ENCODE measurements at regions not wholly inside any gene's neighbourhood (a gene's known extent, or its start where the extent isn't known, plus 50 kb on each side); places are given as distances from the start of the nearest gene placed in this dataset.

DNA sequence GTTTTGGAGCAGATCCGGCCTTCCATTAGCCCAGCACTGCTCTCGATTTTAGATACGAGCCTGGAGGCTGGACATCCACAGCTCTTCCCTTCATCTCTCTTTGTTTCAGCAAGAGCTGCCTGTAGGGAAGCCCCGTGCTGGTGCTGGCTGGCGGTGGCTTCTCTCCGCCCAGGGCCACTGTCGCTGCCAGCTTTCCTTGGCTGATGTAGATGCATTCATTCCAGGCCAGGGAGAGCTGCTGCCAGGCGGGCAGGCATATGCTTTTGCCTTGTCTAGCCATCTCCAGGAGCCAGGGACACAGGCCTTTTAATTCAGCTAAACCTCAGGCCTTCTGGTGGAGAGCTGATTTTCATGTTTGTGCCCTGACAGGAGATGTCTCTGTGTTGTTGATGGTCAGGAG is 409.3 kb upstream of the CLINT1 start:
- 86 to 90% methylated on average over 5 to 7 of the region's 8 CpGs for WGBS, 2 donors
- DNase-seq, result no peak
- intact Hi-C loops (cut with DNase I), result no loop called here

DNA sequence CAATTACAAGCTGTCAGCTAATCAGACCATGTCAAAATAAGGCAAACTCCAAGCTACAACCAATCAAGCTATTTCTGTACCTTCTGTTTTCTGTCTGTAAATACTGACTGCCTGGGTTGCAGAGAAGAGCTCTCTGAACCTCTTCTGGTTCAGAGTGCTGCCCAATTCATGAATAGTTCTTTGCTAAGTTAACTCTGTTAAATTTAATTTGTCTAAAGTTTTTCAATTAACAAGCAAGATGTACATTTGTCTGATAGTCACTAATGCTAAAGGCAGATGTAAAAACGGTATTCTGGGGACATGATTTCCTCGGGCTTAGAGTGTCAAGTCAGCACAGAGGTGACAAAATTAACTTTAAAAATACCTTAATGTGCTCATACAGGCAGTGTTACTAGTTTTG is 408.3 kb upstream of the CLINT1 start:
- DNase-seq, result no peak
- WGBS, 2 donors, result 85 to 90% methylated on average over 2 of the region's 2 CpGs
- intact Hi-C loops (cut with DNase I), result no loop called here
- Histone ChIP-seq H3K27ac (no peak overlapping the region), H3K27me3 (no peaks in the 10 kb centered on the region), H3K9me3 (peaks cover 0 to 7% (median 0%) of the 10 kb centered on the region in 3 donors), H3K4me1 (no peaks in the 10 kb centered on the region), H3K4me3 (no peak overlapping the region), H3K36me3 (no peaks in the 10 kb centered on the region)
- no peak for TF ChIP-seq POLR2A (IDR thresholded peaks at IDR 0.05)
- TF ChIP-seq, protein P1, sequence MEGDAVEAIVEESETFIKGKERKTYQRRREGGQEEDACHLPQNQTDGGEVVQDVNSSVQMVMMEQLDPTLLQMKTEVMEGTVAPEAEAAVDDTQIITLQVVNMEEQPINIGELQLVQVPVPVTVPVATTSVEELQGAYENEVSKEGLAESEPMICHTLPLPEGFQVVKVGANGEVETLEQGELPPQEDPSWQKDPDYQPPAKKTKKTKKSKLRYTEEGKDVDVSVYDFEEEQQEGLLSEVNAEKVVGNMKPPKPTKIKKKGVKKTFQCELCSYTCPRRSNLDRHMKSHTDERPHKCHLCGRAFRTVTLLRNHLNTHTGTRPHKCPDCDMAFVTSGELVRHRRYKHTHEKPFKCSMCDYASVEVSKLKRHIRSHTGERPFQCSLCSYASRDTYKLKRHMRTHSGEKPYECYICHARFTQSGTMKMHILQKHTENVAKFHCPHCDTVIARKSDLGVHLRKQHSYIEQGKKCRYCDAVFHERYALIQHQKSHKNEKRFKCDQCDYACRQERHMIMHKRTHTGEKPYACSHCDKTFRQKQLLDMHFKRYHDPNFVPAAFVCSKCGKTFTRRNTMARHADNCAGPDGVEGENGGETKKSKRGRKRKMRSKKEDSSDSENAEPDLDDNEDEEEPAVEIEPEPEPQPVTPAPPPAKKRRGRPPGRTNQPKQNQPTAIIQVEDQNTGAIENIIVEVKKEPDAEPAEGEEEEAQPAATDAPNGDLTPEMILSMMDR (IDR thresholded peaks at IDR 0.05), result no peak

More for the DNA sequence above, 409.3 kb upstream of the CLINT1 start:
- Histone ChIP-seq H3K27me3 (no peaks in the 10 kb centered on the region), H3K4me1 (no peaks in the 10 kb centered on the region), H3K36me3 (no peaks in the 10 kb centered on the region), H3K27ac (no peak overlapping the region), H3K9me3 (peaks cover 0 to 7% (median 0%) of the 10 kb centered on the region in 3 donors), H3K4me3 (no peak overlapping the region)
- TF ChIP-seq, protein P1 (IDR thresholded peaks at IDR 0.05), result no peak
- TF ChIP-seq POLR2A (IDR thresholded peaks at IDR 0.05), result no peak

DNA sequence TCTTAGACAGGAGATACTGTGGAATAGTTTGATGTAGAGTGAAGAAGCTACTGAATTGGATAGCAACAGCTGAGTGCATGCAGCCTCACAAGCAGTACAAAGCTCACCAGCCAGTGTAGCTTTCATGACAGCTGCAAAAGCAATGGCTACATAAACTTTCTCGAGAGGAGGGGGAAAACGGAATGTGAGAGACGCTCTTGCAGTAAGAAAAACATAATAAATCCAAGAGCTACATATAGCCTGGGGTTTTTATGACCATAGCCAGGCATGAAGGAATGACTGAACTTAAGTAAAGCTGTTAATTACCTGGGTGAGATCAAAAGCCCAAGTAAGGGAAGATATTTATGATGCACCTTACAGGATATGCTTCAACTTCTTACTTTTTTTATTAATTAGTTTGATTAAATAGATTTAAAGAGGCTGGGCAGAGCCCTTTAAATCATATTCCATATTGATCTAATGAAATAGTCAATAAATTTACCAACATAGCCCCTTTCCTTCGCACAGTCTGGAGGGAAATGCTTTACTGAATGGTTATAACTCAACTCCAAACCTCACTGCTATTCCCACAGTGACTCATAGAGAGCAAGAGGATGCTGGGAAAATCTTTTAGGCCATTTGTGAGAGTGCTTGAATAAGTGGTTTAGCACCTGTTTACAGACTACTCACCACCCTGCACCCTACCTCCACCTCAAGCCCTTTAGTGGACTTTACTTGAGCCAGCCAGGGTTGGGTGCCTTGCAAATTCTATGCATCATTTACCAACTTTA is 407.2 kb upstream of the CLINT1 start:
- no peak overlapping the region for H3K27ac ChIP-seq
- intact Hi-C loops (cut with DNase I), result no loop called here
- H3K4me3 ChIP-seq, result no peak overlapping the region
- DNase-seq, result no peak
- no peaks in the 10 kb centered on the region for H3K36me3 ChIP-seq
- no peaks in the 10 kb centered on the region for H3K4me1 ChIP-seq
- H3K9me3 ChIP-seq, result peaks cover 0 to 7% (median 0%) of the 10 kb centered on the region in 3 donors
- H3K27me3 ChIP-seq, result no peaks in the 10 kb centered on the region
- TF ChIP-seq, protein P1 (IDR thresholded peaks at IDR 0.05), result no peak
- no peak for TF ChIP-seq POLR2A (IDR thresholded peaks at IDR 0.05)
- WGBS, 2 donors, result 61 to 69% methylated on average over 4 of the region's 4 CpGs

DNA sequence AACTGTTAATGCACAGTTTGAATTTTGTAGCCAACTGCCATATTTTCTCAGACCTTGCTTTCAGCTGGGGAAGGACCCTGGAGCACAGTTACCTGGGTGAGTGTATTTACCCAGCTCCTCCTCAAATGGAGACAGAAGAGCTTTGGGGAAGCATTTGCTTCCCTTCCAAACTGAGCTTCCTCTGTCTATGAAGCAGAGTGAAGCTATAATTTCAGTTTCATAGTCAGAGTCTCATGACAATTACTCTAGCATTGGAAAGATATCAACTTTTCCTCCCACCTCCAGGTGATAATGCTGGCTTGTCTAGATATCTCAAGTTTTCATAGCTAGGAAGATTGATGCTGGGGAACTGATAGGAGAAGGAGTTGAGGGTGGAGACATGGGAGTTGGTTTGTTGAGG is 406.4 kb upstream of the CLINT1 start:
- intact Hi-C loops (cut with DNase I), result no loop called here
- H3K27ac ChIP-seq, result no peak overlapping the region
- H3K36me3 ChIP-seq, result no peaks in the 10 kb centered on the region
- peaks cover 0 to 7% (median 0%) of the 10 kb centered on the region in 3 donors for H3K9me3 ChIP-seq
- no peak for DNase-seq
- H3K4me1 ChIP-seq, result no peaks in the 10 kb centered on the region
- no peaks in the 10 kb centered on the region for H3K27me3 ChIP-seq
- TF ChIP-seq, protein P1 (IDR thresholded peaks at IDR 0.05), result no peak
- no peak for TF ChIP-seq POLR2A (IDR thresholded peaks at IDR 0.05)
- no peak overlapping the region for H3K4me3 ChIP-seq

DNA sequence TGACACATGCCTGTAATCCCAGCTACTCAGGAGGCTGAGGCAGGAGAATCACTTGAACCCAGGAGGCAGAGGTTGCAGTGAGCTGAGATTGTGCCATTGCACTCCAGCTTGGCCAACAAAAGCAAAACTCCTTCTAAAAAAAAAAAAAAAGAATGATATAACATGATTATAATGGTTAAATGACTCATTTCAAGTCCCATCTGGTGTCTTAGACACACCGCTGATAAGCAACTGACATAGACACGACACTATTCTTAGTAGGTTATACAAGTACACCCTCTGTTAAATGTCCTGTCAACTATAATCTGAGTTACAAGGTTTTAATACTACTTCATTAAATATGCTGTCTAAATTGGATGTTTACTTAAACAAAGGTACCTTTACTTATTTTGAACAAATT is 405.3 kb upstream of the CLINT1 start:
- H3K27ac ChIP-seq, result no peak overlapping the region
- H3K4me3 ChIP-seq, result no peak overlapping the region
- intact Hi-C loops (cut with DNase I), result no loop called here
- H3K4me1 ChIP-seq, result no peaks in the 10 kb centered on the region
- 73 to 83% methylated on average over 2 of the region's 2 CpGs for WGBS, 2 donors
- H3K9me3 ChIP-seq, result peaks cover 0 to 7% (median 0%) of the 10 kb centered on the region in 3 donors
- H3K36me3 ChIP-seq, result no peaks in the 10 kb centered on the region
- DNase-seq, result no peak
- TF ChIP-seq, protein P1 (IDR thresholded peaks at IDR 0.05), result no peak
- no peak for TF ChIP-seq POLR2A (IDR thresholded peaks at IDR 0.05)
- H3K27me3 ChIP-seq, result no peaks in the 10 kb centered on the region
